Cardiac septum (tissue), 1 donor: ENCODE measurements at regions not wholly inside any gene's neighbourhood (a gene's known extent, or its start where the extent isn't known, plus 50 kb on each side); places are given as distances from the start of the nearest gene placed in this dataset. TPM values are rescaled to one million over a fixed set of nuclear protein-coding genes. Genes with fewer than 3 reads are reported as not detected.
"Not testable (repeated sequence)": the region's sequence is repeated elsewhere in the genome, so short reads cannot be mapped to it uniquely, and the experiment has no call there.

Experiments
- DNase-seq: peaks from one replicate; pipeline ENCODE4 v3.0.0-alpha.2; 2020; ENCODE audit warnings: low spot score
- intact Hi-C: fragments of 100-400 bp; cut with DNase I; formaldehyde crosslinking; loops from one replicate; pipeline ENCODE4 v1.14.0; 2022
- microRNA-seq: library from miRNA; unstranded; fragments of <30 nt; microRNA quantifications from one replicate; pipeline ENCODE4 v1.2.0, GENCODE V29; 2020
- donor health status: DM: no; HTN: no; CAD: no.

DNA sequence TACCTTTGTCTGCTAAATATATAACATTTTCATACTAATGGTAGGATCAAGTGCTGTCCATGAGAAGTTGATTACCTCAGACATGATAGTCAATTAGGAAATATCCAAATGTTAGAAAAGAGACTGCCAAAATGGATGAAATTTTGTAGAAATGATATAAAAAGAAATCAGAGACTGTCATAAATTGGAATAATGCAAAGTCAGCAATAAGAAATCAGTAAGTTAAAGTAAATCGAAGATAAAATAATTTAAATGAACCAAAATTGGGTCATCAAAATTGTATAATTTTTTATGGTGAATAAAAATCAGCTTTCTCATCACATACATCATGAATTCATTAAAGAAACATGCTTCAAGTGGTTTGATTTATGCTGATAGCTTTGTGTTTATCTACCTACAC, 165.3 kb upstream of the CDH2 start:
- DNase-seq: no peak
- intact Hi-C loops: no loop called here

- intact Hi-C loops: no loop called here
- DNase-seq: no peak
Measured at GRCh38 chr18:28338316-28338715, 161.4 kb upstream of the CDH2 start.

GRCh38 chr18:28334516-28334915, 157.6 kb upstream of the CDH2 start:
- intact Hi-C loops: no loop called here

DNA sequence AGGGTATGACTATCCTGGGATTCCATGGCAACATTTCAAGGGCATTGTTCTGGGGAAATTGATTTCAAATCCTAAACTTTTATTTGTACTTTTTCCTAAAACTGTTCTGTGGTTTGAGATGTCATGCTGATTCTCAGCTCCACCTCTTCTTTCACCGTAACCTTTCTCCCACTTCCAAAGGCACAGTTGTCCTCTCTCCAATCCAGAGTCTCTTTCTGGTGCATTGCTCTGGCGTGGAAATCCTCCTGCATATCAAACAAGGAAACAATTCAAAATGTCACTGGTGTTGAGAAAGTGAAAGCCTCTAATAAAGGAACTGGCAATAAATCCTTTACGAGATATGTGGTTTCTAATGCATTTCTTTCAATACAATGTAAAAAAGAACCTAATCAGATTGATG, 155.1 kb upstream of the CDH2 start:
- DNase-seq: no peak
- intact Hi-C loops: no loop called here

More at GRCh38 chr18:28334516-28334915, 157.6 kb upstream of the CDH2 start:
- DNase-seq: no peak

DNA sequence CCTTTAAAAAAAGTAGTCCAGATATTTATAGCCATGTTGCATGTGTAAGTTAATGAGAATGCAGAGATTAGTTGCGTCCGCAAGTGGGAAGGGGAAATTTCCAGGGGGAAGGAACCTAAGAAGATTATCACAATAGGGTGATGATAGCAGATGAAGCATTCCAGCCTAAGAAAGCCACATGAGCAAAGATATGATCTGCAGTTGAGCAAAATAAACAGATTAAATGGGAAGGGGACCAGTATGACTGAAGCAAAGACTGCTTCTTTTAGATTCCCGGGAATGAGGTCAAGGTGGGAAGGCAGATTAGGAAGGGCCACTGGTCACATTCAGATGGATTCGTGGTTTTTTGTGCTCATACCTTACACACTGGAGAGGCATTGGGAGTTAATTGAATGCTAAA, 154.6 kb upstream of the CDH2 start:
- no peak for DNase-seq
- intact Hi-C loops: no loop called here

- intact Hi-C loops: no loop called here
- DNase-seq: no peak
Measured at GRCh38 chr18:28313602-28314001, 136.7 kb upstream of the CDH2 start.

DNA sequence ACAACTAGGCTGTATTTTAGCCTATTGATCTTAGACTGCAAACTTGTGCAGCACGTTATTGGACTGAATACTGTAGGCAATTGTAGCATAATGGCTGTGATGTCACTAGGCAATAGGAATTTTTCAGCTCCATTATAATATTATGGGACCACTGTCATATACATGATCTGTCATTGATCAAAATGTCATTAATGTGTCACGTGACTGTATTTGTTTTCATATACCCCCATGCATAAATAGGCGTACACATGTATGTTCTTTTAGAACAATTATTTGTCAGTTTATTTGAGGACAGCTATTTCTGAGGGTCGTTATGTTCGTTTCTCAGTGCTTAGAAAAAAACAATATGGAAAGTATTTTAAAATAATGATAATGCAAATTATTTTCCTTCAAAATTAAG, 111.9 kb upstream of the CDH2 start:
- intact Hi-C loops: no loop called here
- no peak for DNase-seq

- no peak for DNase-seq
- intact Hi-C loops: no loop called here
Measured at GRCh38 chr18:28287146-28287545, 110.2 kb upstream of the CDH2 start.

DNA sequence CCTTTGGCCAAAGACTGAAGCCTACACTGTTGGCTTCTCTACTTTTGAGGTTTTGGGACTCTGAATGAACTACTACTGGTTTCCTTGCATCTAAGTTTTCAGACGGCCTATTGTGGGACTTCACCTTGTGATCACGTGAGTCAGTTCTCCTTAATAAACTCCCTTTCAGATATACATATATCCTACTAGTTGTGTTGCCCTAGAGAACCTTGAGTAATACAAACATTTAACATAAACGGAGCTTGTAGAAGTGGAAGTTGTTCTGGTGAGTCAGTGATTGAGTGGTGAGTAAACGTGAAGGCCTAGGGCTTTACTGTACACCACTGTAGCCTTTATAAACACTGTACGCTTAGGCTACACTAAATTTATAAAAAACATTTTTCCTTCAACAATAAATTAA, 107.2 kb upstream of the CDH2 start:
- intact Hi-C loops: no loop called here
- DNase-seq: no peak

GRCh38 chr18:28281400-28281799, 104.5 kb upstream of the CDH2 start:
- DNase-seq: no peak
- intact Hi-C loops: no loop called here

DNA sequence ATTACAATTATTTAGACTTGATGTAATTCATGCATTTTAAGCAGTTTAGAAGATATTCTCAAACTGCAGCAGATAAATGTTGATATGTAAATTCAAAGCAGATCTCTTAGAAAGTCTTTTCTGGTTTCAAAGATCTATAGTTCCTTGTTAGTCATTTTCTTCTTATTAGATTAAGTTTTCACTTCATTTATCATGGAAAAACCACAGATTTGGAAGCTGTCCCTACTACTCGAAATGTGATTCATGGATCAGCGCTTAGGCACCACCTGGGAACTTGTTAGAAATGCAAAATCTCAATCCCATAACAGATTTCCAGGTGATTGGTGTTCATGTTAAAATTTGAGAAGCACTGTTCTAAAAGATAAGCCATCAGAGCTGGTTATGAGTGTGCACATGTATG, 92.8 kb upstream of the CDH2 start:
- no peak for DNase-seq
- intact Hi-C loops: no loop called here

DNA sequence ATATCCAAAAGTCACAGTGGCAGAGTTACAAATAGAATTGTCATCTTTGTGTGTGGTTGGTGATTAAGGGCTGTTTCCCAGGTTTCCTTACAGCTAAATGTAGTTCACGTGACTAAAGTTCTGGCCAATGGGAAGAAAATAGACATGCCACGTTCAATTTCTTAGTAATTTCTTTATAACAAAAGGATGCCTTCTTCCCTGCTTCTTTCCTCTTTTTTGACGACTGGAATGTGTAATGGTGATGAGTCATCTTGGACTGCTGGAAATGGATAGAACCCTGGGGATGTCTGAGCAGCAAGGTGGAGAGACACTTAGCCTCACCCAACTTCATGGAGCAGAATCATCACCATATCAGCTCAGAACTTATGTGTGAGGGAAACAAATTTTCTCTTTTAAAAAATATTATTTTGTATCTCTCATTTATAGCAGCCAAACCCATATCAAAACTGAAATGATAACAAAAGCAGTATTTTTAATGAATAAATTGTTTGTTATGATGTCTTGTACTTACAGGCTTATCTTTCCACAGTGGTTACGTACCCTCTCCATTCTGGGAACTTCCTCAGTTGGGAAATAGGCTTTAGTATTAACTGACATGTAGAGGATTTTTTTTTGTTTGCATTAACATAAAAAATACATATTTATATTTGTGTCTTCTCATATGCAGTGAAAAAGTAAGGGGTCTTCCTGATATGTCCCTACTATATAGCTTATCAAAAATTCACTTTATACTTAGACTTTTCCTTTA, 91.1 kb upstream of the CDH2 start:
- DNase-seq: no peak
- intact Hi-C loops: no loop called here

GRCh38 chr18:28267276-28267675, 90.3 kb upstream of the CDH2 start:
- DNase-seq: no peak
- intact Hi-C loops: no loop called here

DNA sequence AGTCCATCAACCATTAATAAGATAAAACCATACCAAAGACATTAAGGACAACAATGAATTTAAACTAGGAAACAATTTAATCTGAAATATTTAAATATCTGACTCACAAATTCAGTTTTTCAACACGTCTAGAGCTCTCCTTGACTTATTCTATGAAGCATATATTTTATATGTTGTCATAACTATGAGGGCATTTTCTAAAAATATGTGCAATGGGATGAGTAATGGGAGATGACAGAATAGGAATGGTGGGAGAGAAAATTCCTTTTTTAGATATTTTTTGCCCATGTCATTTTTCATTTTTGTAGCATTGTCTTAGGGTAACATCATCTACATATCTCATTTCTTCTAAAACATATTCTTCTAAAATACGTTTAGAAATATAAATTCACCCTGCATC, 79.2 kb upstream of the CDH2 start:
- intact Hi-C loops: no loop called here
- no peak for DNase-seq

GRCh38 chr18:28248653-28249052, 71.7 kb upstream of the CDH2 start:
- intact Hi-C loops: no loop called here

GRCh38 chr18:28240626-28241025, 63.7 kb upstream of the CDH2 start:
- intact Hi-C loops, DNase-seq: not testable (repeated sequence)

More at GRCh38 chr18:28248653-28249052, 71.7 kb upstream of the CDH2 start:
- DNase-seq: no peak

DNA sequence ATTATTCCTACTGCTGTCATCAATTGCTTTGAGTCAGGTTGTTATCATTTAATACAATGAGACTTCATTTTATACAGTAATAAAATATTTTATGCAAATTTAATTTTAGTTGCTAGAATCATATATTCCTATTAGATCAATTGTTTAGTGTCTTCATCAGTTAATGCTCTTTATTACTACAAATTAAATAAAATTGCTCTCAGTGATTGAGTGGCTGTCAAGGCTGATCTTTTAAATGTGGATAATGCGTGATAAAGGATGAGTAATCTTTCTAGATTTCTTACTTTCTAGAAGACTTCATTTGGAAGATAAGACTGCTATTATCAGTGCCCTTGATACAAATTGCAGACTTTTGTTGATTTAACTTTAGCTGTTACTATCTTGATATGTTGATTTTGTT, 59.6 kb upstream of the CDH2 start:
- intact Hi-C loops: no loop called here
- DNase-seq: no peak

Small RNAs in the stretch of these regions (microRNA-seq; reads per million reads assigned to microRNA genes)
- gene MIR302F: not detected
